HG02884 (cell line): ENCODE measurements at regions not wholly inside any gene's neighbourhood (a gene's known extent, or its start where the extent isn't known, plus 50 kb on each side); places are given as distances from the start of the nearest gene placed in this dataset.
"Not testable (repeated sequence)": the region's sequence is repeated elsewhere in the genome, so short reads cannot be mapped to it uniquely, and the experiment has no call there.

ENCODE experiments used
- ATAC-seq: cut with Tn5 transposase; IDR thresholded peaks from one replicate; pipeline ENCODE4 v1.9.1; 2021; ENCODE audit warnings: mild to moderate bottlenecking, moderate library complexity; ENCODE audit not compliant: unreplicated experiment

GRCh38 chr11:87879118-87879517 lies 296.1 kb downstream of the RAB38 start:
- no peak for ATAC-seq

DNA sequence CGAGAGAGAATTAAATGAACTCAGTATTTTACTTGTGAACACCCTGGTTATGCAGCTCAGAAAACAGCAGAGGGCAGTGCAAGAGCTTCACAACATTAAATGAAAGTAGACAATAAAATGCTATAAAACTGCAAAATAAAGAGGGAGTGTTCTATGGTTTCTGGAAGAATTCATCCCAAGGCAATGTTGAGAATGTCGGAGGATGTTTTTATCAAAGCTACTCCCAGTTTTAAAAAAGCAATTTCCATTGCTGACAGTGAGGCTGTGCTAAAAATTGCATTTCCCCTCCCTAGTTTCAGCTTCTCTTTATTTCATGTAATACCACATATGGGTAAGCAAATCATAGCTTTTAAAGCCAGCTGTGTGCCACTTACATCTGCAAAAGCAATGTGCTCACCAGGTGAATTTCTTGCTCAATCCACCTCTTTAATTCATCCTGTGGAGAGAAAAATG lies 296.8 kb downstream of the RAB38 start:
- no peak for ATAC-seq

DNA sequence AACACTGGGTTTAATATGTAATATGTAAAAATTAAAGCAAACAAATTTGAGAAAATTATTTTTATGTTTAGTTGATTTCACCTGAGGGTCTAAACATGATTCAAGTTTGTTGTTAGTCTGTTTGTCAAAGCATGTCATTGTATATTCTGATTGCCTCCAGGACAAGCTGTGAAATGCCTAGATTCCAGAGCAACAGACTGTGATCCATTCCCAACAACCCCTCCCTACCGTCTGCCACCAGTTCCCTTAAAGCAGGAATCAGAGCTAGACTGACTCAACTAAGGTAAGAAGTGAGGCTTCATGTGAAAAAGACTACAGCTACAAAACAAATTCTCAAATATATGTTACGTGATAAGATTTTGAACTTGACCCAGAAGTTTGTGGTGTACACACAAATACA lies 304.2 kb downstream of the RAB38 start:
- no peak for ATAC-seq

DNA sequence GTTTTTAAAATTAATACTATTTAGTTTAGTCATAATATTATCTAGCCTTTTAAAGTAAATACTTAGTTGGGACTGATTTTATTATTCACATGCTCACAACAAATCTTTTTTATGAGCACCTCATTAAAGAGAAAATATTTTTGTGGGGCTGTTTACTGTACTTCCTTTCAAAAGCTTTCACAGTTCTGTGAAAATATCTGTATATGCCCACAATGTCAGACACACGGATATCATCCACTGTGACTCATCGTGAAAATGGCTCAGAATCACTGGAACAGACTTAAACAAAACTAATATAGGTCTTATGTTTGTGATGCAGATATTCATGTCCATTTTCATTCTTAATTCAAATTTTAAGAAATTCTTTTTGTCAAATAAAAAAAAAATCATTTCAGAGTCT lies 305.2 kb downstream of the RAB38 start:
- no peak for ATAC-seq

DNA sequence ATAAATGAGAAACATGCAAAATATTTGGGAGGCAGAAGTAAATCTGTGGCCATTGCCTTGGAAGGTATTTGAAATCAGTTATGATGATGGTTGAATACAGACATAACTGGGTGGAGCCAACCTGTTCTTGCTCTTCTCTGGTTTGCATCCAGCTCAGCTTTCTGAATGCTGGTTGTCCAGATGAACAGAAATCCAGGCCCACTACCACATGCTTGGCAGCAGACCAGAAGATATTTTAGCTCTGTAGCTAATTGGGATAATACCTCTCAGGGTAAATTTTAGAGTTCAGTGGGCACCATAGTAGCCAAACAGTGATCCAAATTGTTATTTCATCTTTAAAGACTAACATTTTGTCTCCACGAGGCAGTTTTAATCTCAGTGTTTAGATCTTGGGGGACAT lies 308.3 kb downstream of the RAB38 start:
- ATAC-seq: no peak

DNA sequence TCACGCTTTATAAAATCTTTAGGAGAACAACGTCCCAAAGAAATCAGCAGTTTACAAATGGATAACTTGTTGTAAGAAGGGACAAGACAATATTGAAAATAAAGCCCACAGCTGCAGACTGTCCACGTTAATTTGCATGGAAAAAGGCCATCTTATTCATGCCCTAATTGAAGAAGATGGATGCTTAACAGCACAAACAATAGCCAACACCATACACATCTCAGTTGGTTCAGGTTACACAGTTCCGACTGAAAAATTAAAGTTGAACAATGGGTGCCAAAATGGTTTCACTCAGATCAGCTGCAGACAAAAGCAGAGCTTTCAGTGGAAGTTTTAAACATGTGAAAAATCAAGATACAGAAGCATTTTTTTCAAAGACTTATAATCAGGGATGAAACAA lies 314.2 kb downstream of the RAB38 start:
- no peak for ATAC-seq

DNA sequence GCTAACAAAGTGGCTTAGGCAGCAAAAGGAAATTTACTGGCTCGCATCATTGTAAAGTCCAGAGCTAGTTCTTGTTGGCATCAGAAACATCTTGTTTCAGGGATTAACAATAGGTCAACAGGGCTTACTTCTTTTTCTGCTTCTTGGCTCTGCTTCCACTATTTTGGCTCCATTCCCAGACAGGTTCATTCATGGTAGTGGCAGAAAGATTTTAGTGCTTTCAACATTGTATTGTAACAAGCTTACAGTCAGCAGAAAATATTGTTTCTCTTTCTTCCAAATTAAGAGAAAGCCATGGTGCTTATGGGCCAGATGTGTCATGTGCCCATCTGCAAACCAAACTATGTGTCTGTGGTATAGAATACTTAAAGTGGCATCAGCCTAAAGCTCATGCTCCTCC lies 315.6 kb downstream of the RAB38 start:
- ATAC-seq: no peak

- no peak for ATAC-seq
Measured at GRCh38 chr11:87851827-87852226, 323.4 kb downstream of the RAB38 start.

DNA sequence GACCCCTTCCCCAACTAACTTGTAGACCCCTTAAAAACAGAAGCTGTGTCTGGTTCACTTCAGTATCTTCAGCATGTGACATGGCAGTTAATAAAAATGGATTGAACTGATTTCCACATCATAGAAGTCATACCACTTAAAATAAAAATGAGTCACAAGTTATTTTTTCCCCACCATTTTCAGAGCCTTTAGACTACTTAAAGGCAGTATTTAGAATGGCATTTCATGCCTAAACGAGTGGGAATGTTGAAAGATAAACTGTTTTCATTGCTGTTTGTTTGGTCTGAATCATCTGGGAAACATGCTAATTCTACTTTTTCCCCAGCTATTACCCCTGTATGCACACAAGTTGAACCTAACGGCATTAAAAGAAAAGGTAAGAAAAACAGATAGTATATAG lies 324.0 kb downstream of the RAB38 start:
- no peak for ATAC-seq

GRCh38 chr11:87849216-87849615 lies 326.0 kb downstream of the RAB38 start:
- ATAC-seq: no peak

GRCh38 chr11:87840786-87841185 lies 334.5 kb downstream of the RAB38 start:
- ATAC-seq: no peak

DNA sequence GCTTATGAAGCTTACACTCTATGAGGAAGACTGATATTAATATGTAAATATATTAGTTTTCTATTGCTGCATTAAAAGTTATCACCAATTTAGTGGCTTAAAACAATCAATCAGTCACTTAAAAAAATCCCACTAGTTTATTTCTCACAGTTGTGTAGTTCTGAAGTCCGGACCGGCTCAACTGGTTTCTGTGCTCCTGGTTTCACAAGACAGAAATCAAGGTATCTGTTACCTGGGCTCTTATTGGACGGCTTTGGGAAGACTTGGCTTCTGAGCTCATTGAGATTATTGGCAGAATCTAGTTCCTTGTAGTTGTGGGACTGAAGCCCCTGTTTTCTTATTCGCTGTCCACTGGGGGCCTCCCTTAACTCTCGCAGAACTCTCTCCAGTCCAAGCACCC lies 343.0 kb downstream of the RAB38 start:
- no peak for ATAC-seq

DNA sequence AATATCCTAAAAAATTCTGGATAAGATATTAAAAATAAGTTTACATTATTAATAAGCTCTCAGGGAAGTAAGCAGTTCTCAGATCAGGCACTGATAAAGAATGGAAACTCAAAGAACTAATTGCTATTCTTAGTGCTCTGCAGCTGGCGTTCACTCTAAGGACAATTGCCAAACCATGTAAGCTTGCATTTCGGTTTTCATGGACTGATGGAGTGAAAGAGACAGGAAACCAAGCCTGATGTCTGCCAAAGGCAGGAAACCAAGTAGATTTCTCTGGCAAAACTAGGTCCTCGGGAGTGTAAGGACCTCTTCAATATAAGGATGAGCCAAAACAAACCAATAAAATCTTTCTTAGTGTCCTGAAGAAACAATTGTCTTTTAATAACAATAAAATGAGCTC lies 355.2 kb downstream of the RAB38 start:
- no peak for ATAC-seq

DNA sequence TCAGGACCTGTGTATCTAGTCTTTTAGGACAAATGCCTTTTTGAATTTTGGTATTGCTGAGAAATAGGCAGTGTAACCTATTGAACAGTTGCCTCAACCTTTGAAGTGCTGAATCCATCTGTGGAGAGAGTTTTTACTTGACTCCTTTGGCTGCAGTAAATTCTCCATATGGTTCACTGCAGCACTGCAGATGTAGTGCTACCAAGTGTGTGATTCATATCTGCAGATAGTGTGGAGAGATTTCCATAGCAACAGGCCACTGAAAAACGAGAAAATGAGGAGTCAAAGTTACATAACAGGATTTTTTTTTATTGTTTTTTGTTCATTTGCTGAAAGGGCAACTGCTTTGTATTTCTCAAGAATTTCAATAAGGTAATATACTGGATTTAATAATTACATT lies 356.1 kb downstream of the RAB38 start:
- ATAC-seq: peak; percentile 89

GRCh38 chr11:87812571-87813365 lies 362.5 kb downstream of the RAB38 start:
- no peak for ATAC-seq

DNA sequence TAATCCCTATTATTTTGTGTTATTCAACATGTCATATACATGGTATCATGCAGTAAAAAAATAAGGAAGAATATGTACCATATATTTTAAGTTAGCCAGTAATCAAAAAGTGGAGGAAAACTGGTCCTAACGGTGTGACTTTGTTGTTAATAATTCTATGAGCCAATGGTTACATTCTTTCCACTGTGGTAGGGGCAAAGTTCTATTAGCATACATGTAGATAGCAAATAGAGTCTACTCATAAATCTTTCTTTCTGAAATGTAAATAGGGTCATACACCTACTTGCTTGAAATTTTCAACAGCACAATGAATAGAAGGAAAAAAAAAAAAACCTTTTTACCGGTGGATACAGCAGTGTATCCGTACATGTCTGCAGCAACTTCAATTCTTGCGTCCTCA lies 364.8 kb downstream of the RAB38 start:
- ATAC-seq: no peak

- no peak for ATAC-seq
Measured at GRCh38 chr11:87809256-87809655, 366.0 kb downstream of the RAB38 start.

DNA sequence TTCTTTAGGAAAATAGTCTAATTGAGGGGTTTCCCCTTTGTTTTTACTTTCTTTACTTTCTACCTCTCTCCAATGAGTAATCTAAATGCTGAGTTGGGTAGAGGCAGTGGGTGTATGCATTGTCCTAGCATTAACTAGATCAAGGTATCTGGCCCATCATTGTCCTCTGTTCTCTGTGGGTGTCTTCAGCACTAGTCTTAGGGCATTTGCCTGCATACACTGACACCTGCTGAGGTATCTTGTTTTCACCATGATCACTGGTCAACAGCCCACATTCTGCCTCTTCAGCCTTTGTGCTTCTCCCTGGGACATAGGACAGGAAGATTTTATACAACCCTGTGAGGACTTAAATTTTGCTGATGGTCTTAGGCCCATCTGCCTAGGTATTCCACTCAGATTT lies 371.1 kb downstream of the RAB38 start:
- ATAC-seq: no peak

DNA sequence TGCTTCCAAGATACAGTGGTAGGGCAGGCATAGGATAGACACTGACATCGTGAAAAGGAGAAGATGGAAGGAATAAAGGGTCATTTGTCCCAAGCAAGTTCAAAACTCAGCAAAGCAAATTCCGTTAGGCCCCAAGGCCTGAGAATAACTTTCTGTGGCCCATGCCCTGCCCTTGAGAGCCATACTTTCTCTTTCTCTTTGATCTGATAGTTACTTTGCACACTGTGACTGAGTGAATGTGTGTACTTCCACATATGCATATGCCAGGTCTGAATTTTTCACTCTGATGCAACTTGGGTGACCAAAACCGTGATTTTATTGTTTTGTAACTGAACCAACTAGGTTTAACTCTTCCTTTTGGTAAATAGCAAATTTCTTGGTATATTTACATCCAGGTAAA lies 371.5 kb downstream of the RAB38 start:
- no peak for ATAC-seq

DNA sequence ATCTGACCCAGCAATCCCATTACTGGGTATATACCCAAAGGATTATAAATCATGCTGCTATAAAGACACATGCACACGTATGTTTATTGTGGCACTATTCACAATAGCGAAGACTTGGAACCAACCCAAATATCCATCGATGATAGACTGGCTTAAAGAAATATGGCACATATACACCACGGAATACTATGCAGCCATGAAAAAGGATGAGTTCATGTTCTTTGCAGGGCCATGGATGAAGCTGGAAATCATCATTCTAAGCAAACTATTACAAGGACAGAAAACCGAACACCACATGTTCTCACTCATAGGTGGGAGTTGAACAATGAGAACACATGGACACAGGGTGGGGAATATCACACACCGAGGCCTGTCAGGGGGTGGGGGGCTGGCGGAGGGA lies 390.4 kb downstream of the RAB38 start:
- ATAC-seq: not testable (repeated sequence)

GRCh38 chr11:87780068-87780413 lies 395.2 kb downstream of the RAB38 start:
- ATAC-seq: no peak

DNA sequence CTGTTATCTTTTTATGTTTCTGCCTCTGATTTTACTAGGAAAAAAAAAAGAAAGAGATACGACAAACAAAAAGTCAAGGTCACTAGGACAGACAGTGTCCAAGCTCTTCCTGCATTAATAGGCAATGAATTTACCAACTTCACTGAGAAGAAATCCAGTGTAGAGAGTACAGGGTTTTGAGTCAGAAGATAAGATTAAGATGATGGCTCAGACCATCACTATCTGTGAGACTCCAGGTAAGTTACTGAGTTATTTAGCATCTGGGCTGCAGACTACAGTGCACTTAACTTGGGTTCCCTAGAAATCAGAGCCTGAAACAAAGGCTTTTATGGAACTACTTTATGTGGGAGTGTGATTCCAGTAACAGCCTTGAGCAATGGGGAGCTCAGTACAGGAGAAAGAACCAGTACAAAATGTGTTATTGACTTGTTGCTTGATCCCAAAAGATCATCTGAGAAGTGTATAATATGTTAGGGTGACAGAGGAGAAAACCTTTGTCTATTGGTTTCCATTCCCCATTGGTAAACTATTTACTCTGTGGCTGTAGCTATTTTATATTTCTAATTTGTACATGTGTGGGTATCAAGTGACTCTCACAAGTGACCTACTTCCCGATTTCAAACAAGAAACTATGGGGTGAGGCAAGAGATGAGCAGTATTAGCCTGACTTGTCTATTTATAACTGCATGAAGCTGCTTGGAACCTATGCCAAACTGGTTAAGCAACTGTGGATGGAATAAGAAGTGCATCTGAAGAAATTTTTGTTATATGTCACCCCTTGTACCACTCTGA lies 395.8 kb downstream of the RAB38 start:
- no peak for ATAC-seq
